ENCODE measurements at regions not wholly inside any gene's neighbourhood (a gene's known extent, or its start where the extent isn't known, plus 50 kb on each side); places are given as distances from the start of the nearest gene placed in this dataset.

DNA sequence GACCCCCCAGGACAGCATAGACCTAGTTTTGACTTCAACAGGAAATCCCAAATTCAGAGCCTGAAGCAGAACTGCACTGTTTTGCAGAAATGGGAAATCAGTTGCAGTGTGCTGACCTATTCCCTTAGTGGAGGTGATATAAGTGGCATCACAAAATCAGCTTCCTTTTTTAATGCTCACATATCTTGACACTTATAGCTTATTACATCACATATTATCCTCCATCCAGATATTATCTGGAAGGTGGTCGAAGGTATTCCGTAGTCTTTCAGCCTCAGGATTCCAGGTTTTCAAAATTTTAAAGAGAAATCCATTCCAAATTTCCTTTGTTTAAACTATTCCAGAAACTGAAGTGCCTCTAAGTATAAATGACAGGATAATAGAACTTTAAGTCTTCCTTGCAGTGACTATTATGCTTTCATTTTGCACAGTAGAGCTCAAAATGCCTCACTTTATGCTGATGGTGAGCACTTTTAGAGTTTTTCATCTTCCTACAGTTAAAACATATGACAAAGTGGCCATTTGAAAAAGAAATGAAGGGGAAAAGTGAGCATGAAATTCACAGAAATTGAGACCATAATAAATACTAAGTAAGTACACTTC lies 106.4 kb upstream of the DPYD start:
- Histone ChIP-seq H3K27me3 (no peaks in the 10 kb centered on the region), H3K9me3 (no peaks in the 10 kb centered on the region)
- intact Hi-C loops (cut with DNase I): no loop called here

DNA sequence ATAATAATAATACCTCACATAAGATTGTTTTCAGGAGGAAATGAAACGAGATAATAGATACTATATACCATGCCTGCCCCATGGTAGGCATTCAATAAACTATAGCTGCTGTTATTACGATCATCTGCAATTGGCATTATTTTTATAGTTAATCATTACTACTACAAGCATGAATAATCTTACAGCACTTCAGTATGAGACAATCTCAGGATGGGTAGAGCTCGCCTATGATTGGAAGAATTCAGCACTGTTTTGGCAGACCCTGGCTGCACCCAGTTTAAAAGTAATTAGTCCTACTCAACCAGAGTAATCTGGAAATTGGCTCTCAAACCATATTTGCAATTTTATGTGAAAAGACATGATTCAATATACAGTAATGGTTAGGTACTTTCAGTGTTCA lies 105.0 kb upstream of the DPYD start:
- Histone ChIP-seq H3K36me3 (no peaks in the 10 kb centered on the region), H3K4me3 (no peak overlapping the region), H3K9me3 (no peaks in the 10 kb centered on the region), H3K27ac (no peak overlapping the region), H3K27me3 (no peaks in the 10 kb centered on the region), H3K4me1 (no peaks in the 10 kb centered on the region)
- DNase-seq: no peak
- intact Hi-C loops (cut with DNase I): no loop called here
- TF ChIP-seq POLR2A (IDR thresholded peaks at IDR 0.05): no peak
- TF ChIP-seq, protein P1, sequence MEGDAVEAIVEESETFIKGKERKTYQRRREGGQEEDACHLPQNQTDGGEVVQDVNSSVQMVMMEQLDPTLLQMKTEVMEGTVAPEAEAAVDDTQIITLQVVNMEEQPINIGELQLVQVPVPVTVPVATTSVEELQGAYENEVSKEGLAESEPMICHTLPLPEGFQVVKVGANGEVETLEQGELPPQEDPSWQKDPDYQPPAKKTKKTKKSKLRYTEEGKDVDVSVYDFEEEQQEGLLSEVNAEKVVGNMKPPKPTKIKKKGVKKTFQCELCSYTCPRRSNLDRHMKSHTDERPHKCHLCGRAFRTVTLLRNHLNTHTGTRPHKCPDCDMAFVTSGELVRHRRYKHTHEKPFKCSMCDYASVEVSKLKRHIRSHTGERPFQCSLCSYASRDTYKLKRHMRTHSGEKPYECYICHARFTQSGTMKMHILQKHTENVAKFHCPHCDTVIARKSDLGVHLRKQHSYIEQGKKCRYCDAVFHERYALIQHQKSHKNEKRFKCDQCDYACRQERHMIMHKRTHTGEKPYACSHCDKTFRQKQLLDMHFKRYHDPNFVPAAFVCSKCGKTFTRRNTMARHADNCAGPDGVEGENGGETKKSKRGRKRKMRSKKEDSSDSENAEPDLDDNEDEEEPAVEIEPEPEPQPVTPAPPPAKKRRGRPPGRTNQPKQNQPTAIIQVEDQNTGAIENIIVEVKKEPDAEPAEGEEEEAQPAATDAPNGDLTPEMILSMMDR (IDR thresholded peaks at IDR 0.05): no peak
- 65% methylated on average over 3 of the region's 3 CpGs for WGBS (ENCODE audit: insufficient coverage, low coverage, low lambda C conversion rate, missing lambda C conversion rate)
- no peak for ATAC-seq

More for the DNA sequence above, 106.4 kb upstream of the DPYD start:
- TF ChIP-seq, protein P1 (IDR thresholded peaks at IDR 0.05): no peak
- no peak for TF ChIP-seq POLR2A (IDR thresholded peaks at IDR 0.05)
- no peak overlapping the region for H3K4me3 ChIP-seq
- H3K36me3 ChIP-seq: no peaks in the 10 kb centered on the region
- H3K4me1 ChIP-seq: no peaks in the 10 kb centered on the region
- ATAC-seq (no peak), DNase-seq (no peak)
- no peak overlapping the region for H3K27ac ChIP-seq
- 89% methylated on average over 2 of the region's 2 CpGs for WGBS (ENCODE audit: insufficient coverage, low coverage, low lambda C conversion rate, missing lambda C conversion rate)

DNA sequence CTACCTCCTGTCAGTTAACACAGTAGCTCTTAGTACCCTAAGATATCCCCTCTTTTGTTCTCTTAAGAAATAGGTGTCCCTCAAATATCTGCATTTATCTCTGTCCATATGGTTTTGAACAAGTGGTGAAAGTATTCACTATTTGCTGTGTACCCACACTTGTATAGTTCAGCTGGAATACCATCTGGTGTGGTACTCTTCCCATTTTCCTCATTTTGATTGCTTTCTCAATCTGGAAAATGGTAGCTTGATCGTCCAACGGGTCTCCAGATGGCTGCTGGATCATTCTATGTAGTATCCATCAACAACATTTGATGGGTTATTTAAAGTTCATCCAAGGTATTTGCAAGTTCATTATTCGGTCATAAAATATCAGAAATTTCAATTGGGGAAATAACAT lies 100.3 kb upstream of the DPYD start:
- H3K27ac ChIP-seq: no peak overlapping the region
- DNase-seq: no peak
- no peaks in the 10 kb centered on the region for H3K4me1 ChIP-seq
- TF ChIP-seq, protein P1 (IDR thresholded peaks at IDR 0.05): no peak
- TF ChIP-seq POLR2A (IDR thresholded peaks at IDR 0.05): no peak
- no peak for ATAC-seq
- H3K27me3 ChIP-seq: no peaks in the 10 kb centered on the region
- WGBS (ENCODE audit: insufficient coverage, low coverage, low lambda C conversion rate, missing lambda C conversion rate): 76% methylated on average over 3 of the region's 3 CpGs
- no peaks in the 10 kb centered on the region for H3K36me3 ChIP-seq
- H3K4me3 ChIP-seq: no peak overlapping the region
- no peaks in the 10 kb centered on the region for H3K9me3 ChIP-seq
- intact Hi-C loops (cut with DNase I): no loop called here

DNA sequence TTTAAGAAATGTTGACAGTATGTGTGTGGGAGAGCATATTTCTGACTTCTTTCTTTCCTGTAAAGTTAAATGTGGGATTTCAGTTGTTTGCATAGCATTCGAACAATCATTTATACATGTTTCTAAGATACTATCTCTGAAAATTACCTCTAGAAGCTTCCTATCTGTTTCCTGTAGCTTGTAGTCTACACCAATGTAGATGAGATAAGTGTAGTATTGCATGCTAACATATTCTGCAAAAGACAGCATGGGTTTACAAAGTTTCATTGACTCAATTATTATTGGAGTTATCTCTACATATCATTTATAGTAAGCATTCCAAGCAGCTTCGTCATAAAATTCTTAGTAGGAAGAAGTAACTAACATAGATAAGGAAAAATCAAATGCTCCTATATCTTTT lies 98.9 kb upstream of the DPYD start:
- Histone ChIP-seq H3K4me3 (no peak overlapping the region), H3K4me1 (no peaks in the 10 kb centered on the region), H3K27me3 (no peaks in the 10 kb centered on the region), H3K27ac (no peak overlapping the region), H3K9me3 (no peaks in the 10 kb centered on the region), H3K36me3 (no peaks in the 10 kb centered on the region)
- no peak for DNase-seq
- no peak for ATAC-seq
- TF ChIP-seq, protein P1 (IDR thresholded peaks at IDR 0.05): no peak
- no peak for TF ChIP-seq POLR2A (IDR thresholded peaks at IDR 0.05)
- 52% methylated on average over 2 of the region's 2 CpGs for WGBS (ENCODE audit: insufficient coverage, low coverage, low lambda C conversion rate, missing lambda C conversion rate)
- intact Hi-C loops (cut with DNase I): no loop called here

DNA sequence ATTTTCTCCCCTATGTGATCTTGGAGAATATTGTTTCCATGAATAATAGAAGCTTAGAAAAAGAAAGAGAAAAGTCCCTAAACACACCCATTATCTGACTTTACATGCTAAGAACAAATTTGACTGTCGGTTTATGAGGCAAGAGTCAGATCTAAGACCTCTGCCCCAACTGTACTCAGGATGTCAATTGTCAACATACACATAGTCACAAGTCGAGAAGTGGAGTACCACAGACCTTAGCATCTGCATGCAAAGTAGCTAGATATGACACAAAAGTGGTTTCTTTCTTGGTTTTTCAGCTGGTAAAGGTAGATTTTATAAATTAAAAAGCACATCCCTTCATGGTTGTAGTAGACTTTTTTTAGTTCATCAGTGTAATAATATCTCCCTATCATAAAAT lies 97.2 kb upstream of the DPYD start:
- no peaks in the 10 kb centered on the region for H3K9me3 ChIP-seq
- no peak overlapping the region for H3K27ac ChIP-seq
- no peak for TF ChIP-seq POLR2A (IDR thresholded peaks at IDR 0.05)
- TF ChIP-seq, protein P1 (IDR thresholded peaks at IDR 0.05): no peak
- intact Hi-C loops (cut with DNase I): no loop called here
- H3K36me3 ChIP-seq: no peaks in the 10 kb centered on the region
- no peaks in the 10 kb centered on the region for H3K4me1 ChIP-seq
- 41% methylated on average over 2 of the region's 2 CpGs for WGBS (ENCODE audit: insufficient coverage, low coverage, low lambda C conversion rate, missing lambda C conversion rate)
- H3K4me3 ChIP-seq: no peak overlapping the region
- DNase-seq: no peak
- H3K27me3 ChIP-seq: no peaks in the 10 kb centered on the region
- ATAC-seq: no peak
